ENCODE measurements at regions not wholly inside any gene's neighbourhood (a gene's known extent, or its start where the extent isn't known, plus 50 kb on each side); places are given as distances from the start of the nearest gene placed in this dataset.
A peak's percentile ranks its signal among the peaks of the same experiment; 100 is the strongest.

DNA sequence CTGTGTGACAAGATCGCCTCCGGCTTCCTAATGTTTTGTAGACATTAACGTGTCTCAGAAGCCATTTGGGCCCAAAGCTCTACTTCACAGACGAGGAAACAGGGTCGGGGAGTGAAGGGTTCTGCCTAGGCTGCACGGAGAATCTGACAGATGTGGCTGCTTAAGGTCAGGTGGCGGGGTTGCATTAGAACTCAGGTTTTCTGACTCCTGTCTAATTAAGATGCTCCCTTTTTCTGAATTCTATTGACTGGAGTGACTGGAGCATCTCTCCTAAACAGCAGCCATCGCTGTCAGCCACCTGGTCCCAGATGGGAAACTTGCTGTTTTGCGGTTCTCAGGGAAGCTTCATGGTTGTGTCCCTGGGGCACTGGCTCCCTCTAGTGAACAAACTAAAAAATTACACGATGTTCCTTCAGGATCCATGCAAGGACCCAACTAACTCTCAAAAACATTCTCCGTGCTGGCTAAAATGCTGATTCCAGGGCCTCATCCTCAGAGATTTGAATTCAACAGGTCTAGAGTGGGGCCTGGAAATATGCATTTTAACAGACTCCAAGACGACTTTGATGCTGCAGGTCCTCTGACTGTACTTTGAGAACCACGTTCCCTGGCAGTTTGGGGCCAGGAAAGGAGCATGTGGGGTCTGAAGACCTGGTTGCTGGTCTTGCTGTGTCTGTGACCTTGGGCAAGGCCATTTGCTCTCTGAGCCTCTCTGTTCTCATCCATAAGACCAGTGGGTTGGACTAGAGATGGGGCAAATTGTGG is 117.4 kb downstream of the IRF8 start:
- no peak overlapping the region for H3K4me3 ChIP-seq (ENCODE audit: low read depth, low read length)
- no peak for DNase-seq (ENCODE audit: low read depth)
- TF ChIP-seq, protein P1, sequence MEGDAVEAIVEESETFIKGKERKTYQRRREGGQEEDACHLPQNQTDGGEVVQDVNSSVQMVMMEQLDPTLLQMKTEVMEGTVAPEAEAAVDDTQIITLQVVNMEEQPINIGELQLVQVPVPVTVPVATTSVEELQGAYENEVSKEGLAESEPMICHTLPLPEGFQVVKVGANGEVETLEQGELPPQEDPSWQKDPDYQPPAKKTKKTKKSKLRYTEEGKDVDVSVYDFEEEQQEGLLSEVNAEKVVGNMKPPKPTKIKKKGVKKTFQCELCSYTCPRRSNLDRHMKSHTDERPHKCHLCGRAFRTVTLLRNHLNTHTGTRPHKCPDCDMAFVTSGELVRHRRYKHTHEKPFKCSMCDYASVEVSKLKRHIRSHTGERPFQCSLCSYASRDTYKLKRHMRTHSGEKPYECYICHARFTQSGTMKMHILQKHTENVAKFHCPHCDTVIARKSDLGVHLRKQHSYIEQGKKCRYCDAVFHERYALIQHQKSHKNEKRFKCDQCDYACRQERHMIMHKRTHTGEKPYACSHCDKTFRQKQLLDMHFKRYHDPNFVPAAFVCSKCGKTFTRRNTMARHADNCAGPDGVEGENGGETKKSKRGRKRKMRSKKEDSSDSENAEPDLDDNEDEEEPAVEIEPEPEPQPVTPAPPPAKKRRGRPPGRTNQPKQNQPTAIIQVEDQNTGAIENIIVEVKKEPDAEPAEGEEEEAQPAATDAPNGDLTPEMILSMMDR (IDR thresholded peaks at IDR 0.05; ENCODE audit: low read depth, low read length, missing control alignments): peak; percentile 84

DNA sequence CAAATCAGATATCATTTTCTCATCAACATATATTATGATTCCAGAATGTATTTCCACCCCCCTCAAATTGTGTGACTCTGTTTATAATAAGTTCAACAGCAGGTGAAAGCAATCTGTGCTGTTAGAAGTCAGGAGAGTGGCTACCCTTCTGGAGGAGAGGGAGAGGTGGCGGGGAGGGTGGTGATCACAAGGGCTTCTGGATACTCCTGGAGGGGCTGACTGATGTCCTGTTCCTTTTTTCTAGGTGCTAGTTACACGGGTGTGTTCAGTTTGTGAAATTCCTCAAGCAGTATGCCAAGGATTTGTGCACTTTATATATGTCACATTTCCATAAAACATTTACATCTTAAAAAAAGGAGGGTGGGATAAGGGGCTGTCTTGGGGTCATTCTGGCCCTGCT is 119.1 kb downstream of the IRF8 start:
- no peak overlapping the region for H3K4me3 ChIP-seq (ENCODE audit: low read depth, low read length)
- TF ChIP-seq, protein P1 (IDR thresholded peaks at IDR 0.05; ENCODE audit: low read depth, low read length, missing control alignments): no peak
- DNase-seq (ENCODE audit: low read depth): no peak

DNA sequence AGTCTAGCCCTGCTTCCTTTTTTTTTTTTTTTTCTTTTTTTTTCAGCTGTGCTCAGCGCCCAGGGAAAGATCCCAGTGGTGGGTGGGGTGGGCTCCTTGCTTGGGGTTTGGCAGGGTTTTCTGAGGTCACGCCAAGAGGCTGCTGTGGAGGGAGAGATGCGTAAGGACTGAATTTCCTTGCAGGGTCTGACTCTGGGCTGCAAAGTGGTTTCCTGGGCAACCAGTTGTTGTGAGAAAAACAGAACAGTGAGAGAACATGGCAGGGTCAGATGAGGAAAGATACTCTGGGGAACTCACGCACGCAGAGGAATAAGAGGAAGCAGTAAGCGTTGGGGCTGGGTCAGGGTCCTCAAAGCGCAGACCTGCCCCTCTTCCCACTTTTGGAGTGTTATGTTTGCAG is 119.5 kb downstream of the IRF8 start:
- H3K4me3 ChIP-seq (ENCODE audit: low read depth, low read length): no peak overlapping the region
- TF ChIP-seq, protein P1 (IDR thresholded peaks at IDR 0.05; ENCODE audit: low read depth, low read length, missing control alignments): no peak
- no peak for DNase-seq (ENCODE audit: low read depth)

DNA sequence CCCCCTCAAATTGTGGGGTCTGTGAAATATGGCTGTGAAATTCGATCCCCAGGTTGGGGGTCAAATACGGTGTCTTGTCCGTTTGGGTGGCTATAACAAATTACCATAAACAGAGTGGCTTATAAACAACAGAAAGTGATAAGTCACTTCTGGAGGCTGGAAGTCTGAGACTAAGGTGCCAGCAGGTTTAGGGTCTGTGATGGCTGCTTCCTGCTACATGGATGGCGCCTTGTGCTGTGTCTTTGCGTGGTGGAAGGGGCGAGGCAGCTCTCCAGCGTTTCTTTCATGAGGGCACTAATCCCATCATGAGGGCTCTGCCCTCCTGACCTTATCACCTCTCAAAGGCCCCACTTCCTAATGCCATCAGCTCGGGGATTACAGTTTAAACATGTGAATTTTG is 120.0 kb downstream of the IRF8 start:
- no peak for DNase-seq (ENCODE audit: low read depth)
- TF ChIP-seq, protein P1 (IDR thresholded peaks at IDR 0.05; ENCODE audit: low read depth, low read length, missing control alignments): no peak
- H3K4me3 ChIP-seq (ENCODE audit: low read depth, low read length): no peak overlapping the region

DNA sequence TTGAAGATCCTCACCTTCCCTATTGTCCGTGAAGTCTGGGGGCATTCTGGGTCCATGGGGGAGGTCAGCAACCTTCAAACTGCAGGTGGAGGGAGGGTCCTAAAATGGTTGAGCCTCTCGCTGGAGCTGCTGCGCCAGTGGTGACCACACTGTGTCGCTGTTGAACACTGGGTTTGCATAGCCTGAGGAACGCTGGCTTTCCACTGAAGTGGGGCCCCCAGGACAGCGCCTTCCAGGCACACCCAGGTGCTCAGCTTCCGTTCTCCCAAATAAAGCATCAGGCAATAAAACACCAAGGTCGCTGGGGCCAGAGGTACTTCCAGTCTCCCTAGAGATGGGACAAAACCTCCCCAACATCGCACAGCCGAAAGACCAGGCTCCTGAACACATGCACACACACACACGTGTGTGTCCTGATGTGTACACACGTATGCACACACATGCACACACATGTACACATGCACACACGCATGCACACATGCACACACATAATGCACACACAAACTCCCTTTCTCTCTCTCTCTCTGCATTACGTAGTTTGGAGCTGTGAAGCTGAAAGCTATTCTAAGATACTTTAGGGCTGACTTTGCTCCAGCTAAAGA is 120.6 kb downstream of the IRF8 start:
- no peak overlapping the region for H3K4me3 ChIP-seq (ENCODE audit: low read depth, low read length)
- no peak for DNase-seq (ENCODE audit: low read depth)
- TF ChIP-seq, protein P1 (IDR thresholded peaks at IDR 0.05; ENCODE audit: low read depth, low read length, missing control alignments): peak; percentile 33

DNA sequence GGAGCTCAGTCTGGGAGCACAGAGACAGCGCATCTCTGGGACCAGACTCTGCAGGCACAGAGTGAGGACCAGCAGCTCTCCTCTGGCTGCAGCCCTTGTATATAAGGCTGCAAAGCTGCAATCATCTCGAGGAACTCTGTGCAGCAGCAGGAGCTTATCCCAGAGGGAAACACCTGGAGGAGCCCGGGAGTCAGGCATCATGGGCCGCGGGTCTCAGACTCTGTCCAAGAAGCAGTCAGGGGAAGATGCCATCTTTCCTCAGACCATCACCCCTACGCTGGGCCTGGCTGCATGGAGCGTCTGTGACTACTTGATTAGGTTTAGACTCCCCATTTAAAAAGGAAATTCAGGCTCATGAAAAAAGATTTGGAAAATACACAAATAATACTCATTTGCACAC is 122.0 kb downstream of the IRF8 start:
- H3K4me3 ChIP-seq (ENCODE audit: low read depth, low read length): no peak overlapping the region
- TF ChIP-seq, protein P1 (IDR thresholded peaks at IDR 0.05; ENCODE audit: low read depth, low read length, missing control alignments): no peak
- DNase-seq (ENCODE audit: low read depth): no peak

Measured in GM12864 (cell line).